Fibroblast of upper back skin (primary cell): ENCODE measurements at regions not wholly inside any gene's neighbourhood (a gene's known extent, or its start where the extent isn't known, plus 50 kb on each side); places are given as distances from the start of the nearest gene placed in this dataset.

Source experiments
- DNase-seq: peaks from one replicate; pipeline ENCODE4 v3.0.0-alpha.2; 2013

- DNase-seq = no peak
These were observed 163.1 kb downstream of the DICER1 start for GRCh38 chr14:94994245-94994644.

- DNase-seq = peak; percentile 18
These were observed 165.3 kb downstream of the DICER1 start for GRCh38 chr14:94992046-94992445.

- DNase-seq = no peak
These were observed 167.4 kb downstream of the DICER1 start for GRCh38 chr14:94989946-94990345.

GRCh38 chr14:94989417-94989816 is 167.9 kb downstream of the DICER1 start:
- DNase-seq = no peak

- no peak for DNase-seq
These were observed 169.9 kb downstream of the DICER1 start for GRCh38 chr14:94987409-94987808.

- no peak for DNase-seq
These were observed 177.4 kb downstream of the DICER1 start for GRCh38 chr14:94979891-94980290.

- DNase-seq = no peak
These were observed 180.3 kb downstream of the DICER1 start for GRCh38 chr14:94977016-94977415.

GRCh38 chr14:94975366-94975765 is 182.0 kb downstream of the DICER1 start:
- DNase-seq = no peak

- DNase-seq = no peak
These were observed 182.4 kb downstream of the DICER1 start for GRCh38 chr14:94974893-94975292.

GRCh38 chr14:94974422-94974821 is 182.9 kb downstream of the DICER1 start:
- no peak for DNase-seq

- DNase-seq = peak; percentile 46
These were observed 185.6 kb downstream of the DICER1 start for GRCh38 chr14:94971750-94972149.

GRCh38 chr14:94970941-94971730 is 186.2 kb downstream of the DICER1 start:
- DNase-seq = peak; percentile 73

GRCh38 chr14:94969766-94970165 is 187.6 kb downstream of the DICER1 start:
- no peak for DNase-seq

GRCh38 chr14:94966868-94967267 is 190.5 kb downstream of the DICER1 start:
- no peak for DNase-seq

- no peak for DNase-seq
These were observed 191.0 kb downstream of the DICER1 start for GRCh38 chr14:94966344-94966743.

GRCh38 chr14:94965551-94966313 is 191.6 kb downstream of the DICER1 start:
- no peak for DNase-seq

GRCh38 chr14:94964931-94965330 is 192.4 kb downstream of the DICER1 start:
- DNase-seq = no peak

GRCh38 chr14:94964181-94964580 is 193.1 kb downstream of the DICER1 start:
- DNase-seq = no peak

- no peak for DNase-seq
These were observed 193.1 kb upstream of the GSC start for GRCh38 chr14:94963051-94963450.

- DNase-seq = no peak
These were observed 192.3 kb upstream of the GSC start for GRCh38 chr14:94962166-94962575.

GRCh38 chr14:94961386-94962165 is 191.7 kb upstream of the GSC start:
- DNase-seq = no peak

- no peak for DNase-seq
These were observed 190.5 kb upstream of the GSC start for GRCh38 chr14:94960285-94961001.
